Limb (tissue), 2 donors: ENCODE measurements at regions not wholly inside any gene's neighbourhood (a gene's known extent, or its start where the extent isn't known, plus 50 kb on each side); places are given as distances from the start of the nearest gene placed in this dataset.
A peak's percentile ranks its signal among the peaks of the same experiment; 100 is the strongest.

Experiments used
- DNase-seq, 2 donors: peaks; one replicate each; pipeline ENCODE4 v3.0.0-alpha.2; 2016; ENCODE audit errors: extremely low spot score in 2 of 2

DNA sequence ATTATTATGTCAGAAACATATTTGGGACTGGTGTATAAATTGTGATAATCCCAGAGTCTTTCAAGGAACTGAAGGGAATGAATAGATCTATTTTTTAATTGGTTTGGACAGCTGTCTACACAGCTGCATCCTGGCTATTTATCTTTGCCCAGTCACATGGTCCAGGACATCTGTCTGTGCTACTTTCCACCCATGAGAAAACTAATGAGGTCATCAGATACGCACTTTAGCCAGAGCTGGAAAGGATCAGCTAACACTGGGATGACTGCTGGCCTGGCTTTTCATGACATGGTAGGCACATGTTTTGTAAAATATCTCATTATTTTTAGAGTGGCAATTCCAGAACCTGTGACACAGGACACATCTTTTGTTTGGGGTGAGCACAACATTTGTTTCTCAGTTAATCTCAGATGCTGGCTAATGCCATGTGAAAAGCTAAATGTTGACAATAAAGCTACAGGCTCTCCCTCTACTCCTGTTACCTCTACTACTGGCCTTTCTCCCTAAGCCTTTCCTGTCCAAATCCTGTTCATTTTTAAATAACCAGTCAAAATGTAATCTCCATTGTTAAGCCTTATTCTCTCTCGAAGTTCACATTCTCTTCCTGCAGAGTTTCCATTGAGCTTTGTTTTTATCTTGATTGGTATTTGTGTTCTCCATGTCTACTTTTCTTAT, 500.7 kb downstream of the RIT2 start:
- DNase-seq, result peak; percentile 43 to 77

DNA sequence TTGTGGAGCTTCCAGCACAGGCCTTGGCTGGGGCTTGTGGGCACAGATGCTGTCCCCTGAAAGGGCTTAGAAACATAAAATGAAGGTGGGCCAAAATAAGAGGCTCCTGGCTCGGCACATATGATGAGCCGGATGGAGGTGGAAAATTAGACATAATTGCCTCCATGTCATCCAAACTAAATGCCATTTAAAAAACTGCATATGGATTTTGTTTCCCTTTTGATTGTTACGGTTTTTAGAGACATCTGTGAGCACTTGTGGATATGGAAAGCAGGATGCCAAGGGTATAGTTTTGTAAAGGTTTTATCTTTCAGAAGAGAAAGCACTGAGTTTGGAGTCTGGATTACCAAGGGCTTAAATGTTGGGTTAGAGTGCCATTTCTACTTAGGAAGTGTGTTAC, 498.3 kb downstream of the RIT2 start:
- DNase-seq, result peak in 1 of 2 donors; percentile 12

DNA sequence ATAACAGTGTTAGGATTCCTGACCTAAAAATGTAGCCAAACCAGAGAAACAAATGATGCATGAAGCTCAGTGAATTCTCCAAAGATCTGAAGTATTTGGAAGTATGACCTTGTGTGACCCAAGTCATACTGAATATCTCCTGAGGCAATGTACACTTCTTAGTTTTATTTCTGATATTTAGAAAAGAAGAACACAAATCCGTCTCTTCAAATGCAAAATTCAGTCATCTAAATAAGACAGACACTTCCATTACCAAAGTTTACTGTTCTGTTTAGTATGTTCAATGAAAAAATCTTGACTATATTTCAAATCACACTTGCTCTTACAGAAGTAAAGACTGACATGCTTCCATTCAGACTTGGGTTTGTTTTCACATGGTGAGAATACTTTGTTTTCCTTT, 495.7 kb downstream of the RIT2 start:
- no peak for DNase-seq

DNA sequence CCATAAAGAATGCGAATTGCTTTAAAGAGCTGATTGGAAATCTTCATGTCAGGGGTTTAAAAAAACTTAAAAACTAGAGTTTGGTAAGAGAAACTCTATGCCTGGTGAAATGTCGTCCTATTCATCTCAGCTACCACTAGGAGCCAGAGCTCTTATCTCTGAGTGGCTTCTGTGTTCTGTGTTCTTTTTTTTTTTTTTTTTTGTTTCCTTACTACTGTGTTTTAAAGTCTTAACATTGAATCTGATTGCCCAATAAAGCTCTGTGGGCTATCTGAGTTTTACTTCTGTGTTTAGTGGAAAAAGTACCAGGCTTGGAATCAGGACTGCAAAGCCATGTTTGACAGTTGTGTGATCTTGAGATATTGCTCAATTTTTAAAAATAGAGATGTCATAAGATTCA, 494.8 kb downstream of the RIT2 start:
- DNase-seq, result no peak

DNA sequence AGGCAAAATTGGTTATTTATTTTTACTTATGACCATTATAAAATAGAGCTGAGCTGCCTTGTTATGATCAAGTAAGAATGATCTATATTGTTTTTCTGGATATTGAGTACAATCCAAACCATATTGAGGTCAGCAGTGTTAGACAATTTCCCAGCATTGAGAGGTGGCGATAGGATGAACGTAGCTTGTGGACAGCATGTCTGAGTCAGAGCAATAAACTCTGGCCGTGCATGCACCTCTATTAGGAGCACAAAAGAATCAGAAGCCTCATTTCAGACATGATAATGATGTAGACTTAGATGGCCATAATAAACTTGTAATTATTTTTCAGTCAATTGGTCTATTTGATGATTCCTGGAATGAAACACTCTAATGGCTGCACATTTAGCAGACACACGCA, 491.6 kb downstream of the RIT2 start:
- no peak for DNase-seq

DNA sequence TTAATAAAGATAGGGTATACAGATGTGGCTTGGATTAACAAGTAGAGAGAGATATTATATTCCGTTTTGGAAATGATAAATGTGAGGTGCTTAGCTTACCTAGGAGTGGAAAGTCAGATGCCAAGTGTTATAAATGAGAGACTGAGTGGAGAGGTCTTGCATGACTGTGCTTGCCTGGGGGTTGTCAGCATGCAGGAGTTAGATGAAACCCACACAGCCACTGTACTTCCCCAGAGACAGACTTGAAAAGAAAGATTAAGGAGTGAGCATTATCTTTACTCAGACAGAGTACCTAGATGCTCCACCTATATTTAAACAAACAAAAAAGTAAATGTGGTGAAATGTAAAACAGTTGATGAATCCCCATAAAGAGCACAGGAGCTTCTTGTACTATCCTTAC, 482.7 kb downstream of the RIT2 start:
- no peak for DNase-seq

DNA sequence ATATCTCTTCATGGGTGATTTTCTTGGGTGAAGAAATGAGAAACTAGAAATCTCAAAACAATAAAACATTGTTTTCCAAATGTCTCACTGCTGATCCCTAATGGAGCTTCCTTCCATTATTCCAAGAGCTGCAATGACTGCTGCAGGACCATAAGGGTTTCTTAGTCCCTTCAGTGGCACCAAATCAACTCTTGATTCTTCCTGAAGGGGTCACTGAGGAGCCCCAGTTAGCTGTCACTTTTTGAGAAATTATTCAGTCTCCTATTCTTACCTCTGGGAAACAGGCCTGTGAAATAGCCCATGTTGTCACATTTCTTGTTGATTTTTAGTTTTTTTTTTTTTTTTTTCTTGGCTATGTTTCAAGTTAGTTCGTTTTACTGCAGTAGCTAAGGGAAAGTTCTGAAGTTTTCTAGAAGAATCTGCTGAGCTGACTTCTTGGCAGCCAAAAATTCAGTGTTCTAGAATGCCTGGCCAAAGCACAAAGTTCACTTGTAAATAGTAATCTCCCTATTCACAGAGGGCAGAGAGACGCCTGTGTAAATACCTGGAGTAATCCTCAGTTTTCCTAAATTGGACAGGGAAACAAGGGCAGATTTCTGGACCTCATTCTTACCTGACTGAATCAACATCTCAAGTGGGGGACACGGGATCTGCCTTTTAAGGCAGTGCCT, 480.0 kb downstream of the RIT2 start:
- no peak for DNase-seq

DNA sequence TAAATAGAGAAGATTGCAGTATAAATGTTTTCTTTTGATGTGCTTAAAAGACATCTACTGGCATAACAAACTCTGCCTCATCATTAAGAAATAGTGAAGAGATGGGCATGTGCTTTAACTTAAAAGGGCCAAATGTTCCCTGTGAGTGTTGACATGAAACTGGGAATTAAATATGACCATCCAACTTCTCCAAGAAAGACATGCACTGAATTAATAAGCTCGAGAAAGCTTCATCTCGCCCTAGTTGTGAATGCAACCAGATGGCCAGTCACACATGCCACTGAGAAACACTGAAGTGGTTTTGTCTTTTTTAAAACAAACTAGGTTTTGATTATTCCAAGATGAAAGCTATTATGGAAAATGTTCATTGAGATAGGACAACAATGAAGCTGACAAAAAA, 479.2 kb downstream of the RIT2 start:
- no peak for DNase-seq

DNA sequence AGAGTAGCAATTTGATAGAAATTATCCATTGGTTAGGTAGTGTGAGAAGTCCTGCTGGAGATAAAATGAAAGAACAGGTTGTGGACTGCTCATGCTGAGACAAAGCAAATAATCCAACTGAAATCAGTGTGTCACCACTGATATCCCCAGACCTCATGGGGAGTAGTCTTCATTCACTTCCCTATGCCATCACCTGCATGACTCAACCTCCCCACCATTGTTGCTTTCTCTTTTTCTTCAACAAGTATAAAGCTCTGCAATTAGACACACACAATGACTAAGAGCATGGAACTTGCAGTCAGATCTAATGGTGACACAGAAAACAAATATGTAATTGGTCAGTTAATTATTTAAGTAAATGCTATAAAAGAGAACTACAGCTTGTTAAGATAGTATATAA, 475.3 kb downstream of the RIT2 start:
- no peak for DNase-seq

DNA sequence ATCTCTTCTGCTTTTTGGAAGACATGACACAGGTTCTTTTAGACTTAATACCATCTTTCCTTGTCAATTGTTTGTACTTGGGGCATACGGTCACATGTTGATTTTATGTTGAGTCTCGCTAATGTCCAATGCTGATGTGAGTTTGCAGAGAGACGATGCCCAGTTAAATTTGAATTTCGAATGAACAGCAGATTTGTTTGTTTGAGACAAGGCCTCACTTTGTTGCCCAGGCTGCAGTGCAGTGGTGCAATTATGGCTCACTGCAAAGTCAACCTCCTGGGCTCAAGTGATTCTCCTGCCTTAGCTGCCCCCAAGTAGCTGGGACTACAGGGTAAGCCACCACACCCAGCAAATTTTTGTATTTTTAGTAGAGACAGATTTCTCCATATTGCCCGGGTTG, 473.5 kb downstream of the RIT2 start:
- DNase-seq, result no peak

DNA sequence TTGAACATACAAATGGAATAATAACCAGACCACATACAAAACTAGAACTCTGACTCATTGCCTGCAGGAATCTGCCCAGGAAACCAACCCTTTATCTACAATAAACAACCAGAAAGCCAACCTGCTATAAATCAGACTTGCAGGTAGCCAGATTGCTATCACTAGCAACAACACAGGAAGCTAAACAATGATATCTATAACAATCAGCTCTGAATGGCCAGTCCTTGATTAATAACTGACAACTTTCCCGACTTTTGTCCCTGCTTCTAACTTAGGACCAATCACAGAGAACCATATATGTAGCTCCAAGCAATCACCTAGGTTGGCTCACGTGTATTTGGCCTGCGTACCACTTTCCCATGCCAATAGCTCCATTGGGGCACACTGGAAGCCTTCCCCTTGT, 470.8 kb downstream of the RIT2 start:
- no peak for DNase-seq

DNA sequence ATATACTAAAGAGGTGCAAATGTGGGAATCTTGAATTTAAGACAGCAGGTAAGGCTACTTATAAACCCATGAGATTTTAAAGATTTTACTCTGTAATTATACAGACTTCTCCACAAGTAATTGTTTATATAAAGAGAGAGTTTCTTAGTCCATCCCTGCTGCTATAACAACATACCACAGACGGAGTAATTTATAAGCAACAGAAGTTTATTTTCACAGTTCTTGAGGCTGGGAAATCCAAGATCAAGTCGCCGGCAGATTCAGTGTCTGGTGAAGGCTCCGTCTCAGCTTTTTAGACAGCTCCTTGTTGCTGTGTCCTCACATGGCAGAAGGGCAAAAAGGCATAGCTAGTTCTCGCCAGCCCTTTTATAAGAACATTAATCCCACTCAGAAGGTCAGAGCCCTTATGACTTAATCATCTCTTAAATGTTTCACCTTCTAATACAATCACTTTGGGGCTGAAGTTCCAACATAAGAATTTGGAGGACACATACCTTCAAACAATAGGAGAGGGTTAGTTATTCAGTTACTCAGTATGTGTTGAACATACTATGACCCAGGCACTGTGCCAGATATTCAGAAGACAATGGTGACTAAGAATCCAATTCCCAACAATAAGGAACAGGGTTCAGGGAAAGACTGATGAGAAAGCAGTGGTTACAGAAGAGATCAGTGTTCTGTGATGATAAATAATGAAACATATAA, 466.0 kb downstream of the RIT2 start:
- DNase-seq, result no peak

DNA sequence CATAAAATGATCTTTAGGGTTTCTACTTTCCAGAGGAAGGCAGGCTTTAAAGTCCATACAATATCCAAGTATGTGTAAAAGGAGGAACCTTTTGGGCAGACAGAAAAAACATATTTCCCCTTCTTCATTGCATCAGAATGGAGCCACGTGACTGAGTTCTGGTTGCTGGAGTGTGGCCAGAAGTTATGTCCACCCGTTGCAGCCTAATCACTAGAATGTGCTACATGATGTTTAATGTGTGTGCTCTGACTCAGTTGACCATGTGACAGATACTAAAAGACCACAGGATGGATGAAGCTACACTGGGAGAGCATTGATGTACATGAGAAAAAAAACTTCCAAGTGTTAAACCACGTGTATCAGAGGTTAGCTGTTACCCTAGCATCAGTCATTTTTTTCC, 460.9 kb downstream of the RIT2 start:
- no peak for DNase-seq

DNA sequence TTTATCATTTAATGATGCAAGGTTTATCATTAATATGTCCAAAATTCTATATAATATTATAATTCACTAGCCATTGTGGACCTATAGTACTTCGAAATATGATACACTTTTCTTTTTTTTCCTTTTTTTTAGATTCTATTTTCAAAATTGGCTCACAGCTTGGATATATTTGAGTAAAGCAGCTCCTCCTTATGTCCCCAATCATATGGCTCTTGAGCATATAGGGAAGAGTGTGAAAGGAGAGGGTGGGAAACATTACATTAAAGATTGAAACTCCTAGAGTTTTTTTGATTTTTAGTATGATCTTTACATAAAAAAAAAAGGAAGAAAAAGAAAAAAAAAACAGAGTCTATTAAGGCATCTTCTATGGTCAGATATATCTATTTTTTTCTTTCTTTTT, 457.9 kb downstream of the RIT2 start:
- DNase-seq, result no peak

DNA sequence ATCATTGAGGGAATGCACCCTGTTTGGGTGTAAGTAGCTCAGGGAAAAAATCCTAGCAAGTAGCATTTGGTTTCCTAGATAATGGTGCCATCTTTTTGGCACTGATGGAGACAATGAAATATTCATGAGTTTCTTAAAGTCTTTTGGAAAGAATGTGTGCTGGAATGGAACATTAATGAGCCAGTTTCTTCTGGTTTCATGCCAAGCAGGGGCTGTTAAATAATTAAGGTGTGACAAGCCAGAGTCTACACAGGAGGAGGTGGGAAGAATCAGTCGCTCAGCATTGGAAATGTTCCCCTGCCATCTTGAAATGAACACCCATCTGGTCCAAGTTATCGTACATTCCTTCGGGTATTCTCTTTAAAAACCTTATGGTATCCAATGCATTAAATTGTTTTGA, 457.3 kb downstream of the RIT2 start:
- DNase-seq, result no peak

DNA sequence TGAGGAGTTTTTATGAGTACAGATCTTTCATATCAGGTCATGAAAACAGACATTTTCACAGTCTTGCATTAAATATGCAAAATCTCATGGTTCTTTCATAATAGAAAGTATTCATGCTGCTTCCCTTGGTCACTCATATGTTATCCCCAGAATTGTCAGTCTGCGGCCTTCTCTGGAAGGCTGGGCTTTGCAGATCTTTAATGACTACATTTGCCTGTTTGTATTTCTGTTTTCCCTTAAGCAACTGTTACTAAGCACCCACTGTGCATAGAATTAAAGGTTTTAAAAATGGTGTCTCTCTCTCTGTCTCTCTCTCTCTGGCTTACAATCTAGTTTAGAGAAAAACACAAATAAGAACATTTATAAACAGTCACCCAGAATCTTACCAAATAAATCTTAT, 456.3 kb downstream of the RIT2 start:
- DNase-seq, result no peak

DNA sequence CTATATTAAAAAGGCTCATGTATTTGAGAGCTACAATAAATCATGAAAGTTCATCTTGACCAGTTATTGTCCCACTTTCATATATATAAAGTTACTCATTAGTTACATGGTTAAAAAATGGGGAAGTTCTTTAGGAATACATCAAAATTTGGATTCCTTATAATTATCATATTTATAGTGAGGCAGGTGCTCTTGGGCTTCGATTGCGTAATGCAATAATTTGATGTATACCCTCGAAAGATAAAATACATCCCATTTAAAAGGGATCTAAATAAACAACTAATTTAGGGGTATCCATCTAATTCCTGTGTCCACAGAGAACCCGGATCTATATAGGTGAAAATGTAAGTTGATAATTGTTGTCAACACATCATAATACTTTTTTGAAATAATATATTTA, 444.6 kb downstream of the RIT2 start:
- no peak for DNase-seq

DNA sequence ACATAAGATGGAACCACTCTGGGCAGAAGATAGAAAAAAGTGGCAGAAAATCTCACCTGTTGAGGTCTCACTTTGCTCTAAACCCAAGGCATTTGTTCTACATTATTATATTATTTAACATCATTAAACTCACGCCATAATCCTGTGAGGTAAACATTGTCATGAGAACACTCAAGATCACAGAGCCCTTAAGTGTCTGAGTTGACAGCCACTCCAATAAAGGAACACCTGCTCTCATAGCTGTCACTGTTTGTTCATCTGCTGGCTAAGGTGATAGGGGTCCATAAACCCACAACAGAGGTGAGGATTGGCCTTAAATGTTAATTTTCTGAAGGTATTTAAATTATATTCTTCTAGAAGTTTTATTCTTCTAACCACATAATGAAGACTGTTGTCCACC, 439.7 kb downstream of the RIT2 start:
- DNase-seq, result no peak

DNA sequence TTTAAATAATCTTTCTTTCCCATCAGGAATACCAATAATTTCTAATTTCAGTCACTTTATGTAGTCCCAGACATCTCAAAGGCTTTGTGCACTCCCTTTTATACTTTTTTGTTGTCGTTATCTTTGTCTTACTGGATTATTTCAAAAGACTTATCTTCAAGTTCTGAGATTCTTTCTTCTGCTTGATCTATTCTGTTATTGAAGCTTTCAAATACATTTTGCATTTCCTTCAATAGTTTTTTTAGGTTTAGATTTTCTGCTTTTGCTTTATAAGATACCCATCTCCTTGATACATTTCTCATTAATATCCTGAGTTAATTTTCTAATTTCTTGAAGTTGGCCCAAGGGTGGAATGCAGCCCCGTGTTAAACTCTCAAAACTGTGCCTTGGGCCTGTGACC, 432.4 kb downstream of the RIT2 start:
- no peak for DNase-seq

DNA sequence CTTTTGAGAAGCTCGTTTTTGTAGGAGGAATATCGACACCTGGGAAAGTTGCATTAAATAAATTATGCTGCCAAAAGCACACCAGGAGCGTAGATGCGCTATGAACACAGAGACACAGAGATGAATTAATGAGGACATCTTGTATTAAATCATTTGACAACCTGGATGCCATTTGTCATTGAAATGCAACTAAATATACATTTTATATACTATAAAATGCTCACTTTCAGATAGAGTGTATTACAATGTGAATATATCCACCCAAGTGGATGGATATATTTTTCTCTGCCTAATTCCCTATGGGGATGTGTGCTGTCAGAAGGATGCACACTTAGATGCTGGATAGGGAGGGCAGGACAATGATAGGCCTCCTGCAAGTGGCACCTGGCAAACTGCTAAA, 426.2 kb downstream of the RIT2 start:
- DNase-seq, result no peak
